Tibial artery (tissue), 4 donors: ENCODE measurements at regions not wholly inside any gene's neighbourhood (a gene's known extent, or its start where the extent isn't known, plus 50 kb on each side); places are given as distances from the start of the nearest gene placed in this dataset.

ENCODE experiments used
- DNase-seq, 2 donors: peaks; one replicate each; pipeline ENCODE4 v3.0.0-alpha.2; 2019
- H3K27ac ChIP-seq, 2 donors: fragments of 200-600 bp; sonication (generic) in 1 of 2; 1 replicate in 1 of 2; 2 replicates in 1 of 2; pipeline ENCODE4 v1.5.1; 2018 to 2019; ENCODE audit warnings: mild to moderate bottlenecking in 1 of 2
- H3K27me3 ChIP-seq, 2 donors: fragments of 200-600 bp; sonication (generic) in 1 of 2; one replicate each; pipeline versions ENCODE4 v1.5.1 to v1.6.0; 2016 to 2019
- H3K36me3 ChIP-seq, 3 donors: fragments of 200-600 bp; sonication (generic) in 2 of 3; one replicate each; pipeline ENCODE4 v1.5.1; 2016 to 2019; ENCODE audit warnings: mild to moderate bottlenecking in 2 of 3
- H3K4me1 ChIP-seq, 4 donors: fragments of 200-600 bp; sonication (generic) in 2 of 4; 1 replicate in 3 of 4; 2 replicates in 1 of 4; pipeline ENCODE4 v1.5.1; 2016 to 2019
- H3K4me3 ChIP-seq, 2 donors: fragments of 200-600 bp; sonication (generic) in 1 of 2; 1 replicate in 1 of 2; 2 replicates in 1 of 2; pipeline ENCODE4 v1.5.1; 2018 to 2019; ENCODE audit warnings: mild to moderate bottlenecking in 2 of 2
- H3K9me3 ChIP-seq, 3 donors: fragments of 200-600 bp; sonication (generic) in 1 of 3; one replicate each; pipeline ENCODE4 v1.5.1; 2016 to 2019
- intact Hi-C: fragments of 100-400 bp; cut with DNase I; formaldehyde crosslinking; loops from one replicate; pipeline ENCODE4 v1.15.0; 2023; ENCODE audit warnings: low total_unique reads
- TF ChIP-seq, protein P1 (sequence below), 2 experiments: fragments of 200-600 bp in 1 of 2; fragments of 450-650 bp in 1 of 2; IDR thresholded peaks; one replicate each; pipeline ENCODE4 v1.5.1; 2017 to 2019; ENCODE audit warnings: antibody characterized with exemption in 2 of 2, mild to moderate bottlenecking in 1 of 2, moderate library complexity in 1 of 2

DNA sequence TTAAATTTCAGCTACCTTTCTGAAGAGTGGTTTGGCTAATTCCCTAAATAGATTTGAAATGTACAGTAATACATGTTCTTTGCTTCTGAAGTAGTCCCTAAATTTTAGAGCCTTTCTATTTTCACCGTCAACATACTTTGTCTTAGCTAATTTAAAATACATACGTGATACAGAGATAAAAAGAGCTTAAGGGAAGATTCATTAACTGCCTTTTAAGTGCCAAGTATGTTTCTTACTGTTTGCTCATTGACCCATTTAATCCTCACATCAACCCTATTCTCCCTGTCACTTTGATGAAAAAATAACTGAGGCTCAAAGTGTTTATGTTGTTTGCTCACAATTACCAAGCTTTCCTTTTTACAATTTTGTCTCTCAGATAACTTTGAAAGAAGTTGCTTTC is 118.6 kb upstream of the CDH7 start:
- intact Hi-C loops: no loop called here
- TF ChIP-seq, protein P1, sequence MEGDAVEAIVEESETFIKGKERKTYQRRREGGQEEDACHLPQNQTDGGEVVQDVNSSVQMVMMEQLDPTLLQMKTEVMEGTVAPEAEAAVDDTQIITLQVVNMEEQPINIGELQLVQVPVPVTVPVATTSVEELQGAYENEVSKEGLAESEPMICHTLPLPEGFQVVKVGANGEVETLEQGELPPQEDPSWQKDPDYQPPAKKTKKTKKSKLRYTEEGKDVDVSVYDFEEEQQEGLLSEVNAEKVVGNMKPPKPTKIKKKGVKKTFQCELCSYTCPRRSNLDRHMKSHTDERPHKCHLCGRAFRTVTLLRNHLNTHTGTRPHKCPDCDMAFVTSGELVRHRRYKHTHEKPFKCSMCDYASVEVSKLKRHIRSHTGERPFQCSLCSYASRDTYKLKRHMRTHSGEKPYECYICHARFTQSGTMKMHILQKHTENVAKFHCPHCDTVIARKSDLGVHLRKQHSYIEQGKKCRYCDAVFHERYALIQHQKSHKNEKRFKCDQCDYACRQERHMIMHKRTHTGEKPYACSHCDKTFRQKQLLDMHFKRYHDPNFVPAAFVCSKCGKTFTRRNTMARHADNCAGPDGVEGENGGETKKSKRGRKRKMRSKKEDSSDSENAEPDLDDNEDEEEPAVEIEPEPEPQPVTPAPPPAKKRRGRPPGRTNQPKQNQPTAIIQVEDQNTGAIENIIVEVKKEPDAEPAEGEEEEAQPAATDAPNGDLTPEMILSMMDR (IDR thresholded peaks at IDR 0.05): no peak

DNA sequence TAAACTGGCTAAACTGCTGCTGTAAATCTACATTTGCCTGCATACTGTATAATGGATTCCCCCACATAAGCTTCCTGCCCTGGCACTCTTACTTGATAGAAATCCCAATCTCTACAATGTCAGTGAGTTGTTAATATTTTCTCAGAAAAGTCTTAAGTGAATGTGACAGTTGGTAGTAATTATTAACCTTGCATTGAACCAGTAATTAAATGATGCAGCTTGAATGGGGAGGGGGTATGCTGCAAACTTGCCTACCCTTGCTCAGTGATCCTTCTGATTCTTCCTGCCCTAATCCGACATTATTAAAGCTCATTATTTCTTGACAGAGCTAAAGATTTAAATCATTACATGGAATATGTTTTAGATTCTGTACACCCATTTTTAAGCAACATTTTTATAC is 119.0 kb upstream of the CDH7 start:
- no peaks in the 10 kb centered on the region for H3K4me1 ChIP-seq
- TF ChIP-seq, protein P1 (IDR thresholded peaks at IDR 0.05): no peak
- intact Hi-C loops: no loop called here
- no peaks in the 10 kb centered on the region for H3K27me3 ChIP-seq
- H3K36me3 ChIP-seq: no peaks in the 10 kb centered on the region
- DNase-seq: no peak
- no peaks in the 10 kb centered on the region for H3K9me3 ChIP-seq
- no peak overlapping the region for H3K27ac ChIP-seq
- H3K4me3 ChIP-seq: no peak overlapping the region

More for the DNA sequence above, 118.6 kb upstream of the CDH7 start:
- Histone ChIP-seq H3K27me3 (no peaks in the 10 kb centered on the region), H3K4me3 (no peak overlapping the region), H3K36me3 (no peaks in the 10 kb centered on the region), H3K27ac (no peak overlapping the region), H3K9me3 (no peaks in the 10 kb centered on the region), H3K4me1 (no peaks in the 10 kb centered on the region)
- no peak for DNase-seq

DNA sequence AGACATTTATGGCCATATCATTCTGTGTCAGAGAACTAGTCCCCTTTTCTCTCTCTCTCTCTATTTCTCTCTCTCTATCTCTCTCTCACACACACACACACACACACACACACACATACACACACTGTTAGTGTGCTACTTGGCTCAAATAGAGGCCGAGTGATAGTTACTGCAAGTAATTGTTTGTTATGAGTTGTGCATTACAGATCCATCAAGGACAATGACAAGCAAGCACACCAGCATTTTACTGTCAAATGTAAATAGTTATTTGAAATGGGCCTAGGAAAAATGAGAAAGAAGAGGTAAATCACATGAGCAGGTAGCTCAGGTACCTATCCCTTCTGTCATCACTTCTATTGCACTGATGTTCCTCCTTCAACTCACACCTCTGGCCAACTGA is 122.4 kb upstream of the CDH7 start:
- Histone ChIP-seq H3K27ac (no peak overlapping the region), H3K4me1 (no peaks in the 10 kb centered on the region), H3K36me3 (no peaks in the 10 kb centered on the region), H3K27me3 (no peaks in the 10 kb centered on the region), H3K4me3 (no peak overlapping the region), H3K9me3 (no peaks in the 10 kb centered on the region)
- intact Hi-C loops: no loop called here
- TF ChIP-seq, protein P1 (IDR thresholded peaks at IDR 0.05): no peak
- DNase-seq: no peak

DNA sequence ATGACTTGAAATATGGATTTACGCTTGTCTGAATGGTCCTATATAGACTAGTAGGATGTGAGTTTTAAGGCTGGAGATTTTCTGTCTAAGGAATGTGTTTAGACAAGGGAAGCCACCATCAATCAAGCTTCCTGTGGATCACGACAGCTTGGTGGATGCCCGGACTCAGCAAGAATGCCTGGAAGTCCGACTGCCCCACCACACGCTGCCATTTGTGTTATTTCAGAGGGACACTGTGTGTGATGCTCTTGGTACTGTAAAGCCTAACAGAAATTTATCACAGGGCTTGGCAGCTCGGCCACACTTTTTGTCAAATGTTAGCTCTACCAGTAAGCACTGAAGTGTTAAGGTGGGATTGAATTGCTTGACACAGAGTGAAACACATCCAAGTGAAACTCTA is 127.1 kb upstream of the CDH7 start:
- Histone ChIP-seq H3K4me3 (no peak overlapping the region), H3K9me3 (no peaks in the 10 kb centered on the region), H3K4me1 (no peaks in the 10 kb centered on the region), H3K36me3 (no peaks in the 10 kb centered on the region), H3K27ac (no peak overlapping the region), H3K27me3 (no peaks in the 10 kb centered on the region)
- TF ChIP-seq, protein P1 (IDR thresholded peaks at IDR 0.05): no peak
- intact Hi-C loops: no loop called here
- no peak for DNase-seq

DNA sequence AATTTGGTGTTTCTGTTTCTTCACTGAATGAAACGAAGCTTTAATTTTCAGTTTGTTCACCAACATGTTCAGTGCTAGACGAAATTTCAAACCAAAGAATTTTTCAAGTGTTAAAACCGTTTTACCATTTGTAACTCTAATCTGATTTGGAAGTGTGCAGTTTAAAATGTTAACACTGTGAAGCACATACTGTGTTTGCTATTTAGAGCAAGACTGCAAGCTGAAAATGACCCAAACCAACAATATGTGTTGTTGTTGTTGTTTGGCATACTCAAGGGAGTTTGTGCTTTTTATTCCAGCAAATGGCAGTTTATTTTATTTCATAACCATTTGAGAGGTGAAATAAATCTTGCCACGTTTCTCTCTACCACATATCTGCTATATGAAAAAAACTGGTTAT is 128.4 kb upstream of the CDH7 start:
- no peaks in the 10 kb centered on the region for H3K9me3 ChIP-seq
- H3K27ac ChIP-seq: no peak overlapping the region
- intact Hi-C loops: no loop called here
- H3K27me3 ChIP-seq: no peaks in the 10 kb centered on the region
- no peak overlapping the region for H3K4me3 ChIP-seq
- no peak for DNase-seq
- H3K36me3 ChIP-seq: no peaks in the 10 kb centered on the region
- TF ChIP-seq, protein P1 (IDR thresholded peaks at IDR 0.05): no peak
- no peaks in the 10 kb centered on the region for H3K4me1 ChIP-seq

DNA sequence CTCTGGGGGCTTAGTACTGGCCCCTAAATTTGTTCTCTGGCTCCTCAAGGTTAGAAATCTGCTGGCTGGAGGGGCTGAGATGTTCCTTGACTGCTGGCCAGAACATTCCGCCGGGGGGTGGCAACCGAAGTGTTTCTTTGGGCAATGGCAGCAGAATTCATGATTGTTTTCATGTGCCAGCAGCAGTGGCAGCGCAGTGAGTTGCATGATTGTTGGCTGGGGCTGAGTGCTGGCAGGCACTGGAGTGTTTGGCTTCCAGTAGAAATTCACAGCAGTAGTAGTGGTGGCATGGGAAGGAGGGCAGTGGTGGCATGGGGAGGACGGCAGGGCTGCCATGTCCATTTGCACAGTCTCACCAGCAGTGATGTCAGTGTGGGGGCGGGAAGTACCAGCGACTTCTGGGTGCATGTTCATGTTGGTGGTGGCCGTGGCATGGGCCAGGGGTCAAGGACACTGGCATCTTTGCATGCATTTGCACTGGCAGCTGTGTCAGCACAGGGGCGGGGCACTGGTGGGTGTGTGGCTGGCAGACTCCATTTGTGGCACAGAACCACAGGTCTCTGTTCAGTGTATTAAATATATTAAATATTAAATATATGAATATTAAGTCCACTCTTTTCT is 130.6 kb upstream of the CDH7 start:
- no peaks in the 10 kb centered on the region for H3K4me1 ChIP-seq
- H3K36me3 ChIP-seq: no peaks in the 10 kb centered on the region
- TF ChIP-seq, protein P1 (IDR thresholded peaks at IDR 0.05): no peak
- no peak overlapping the region for H3K27ac ChIP-seq
- no peak for DNase-seq
- no peak overlapping the region for H3K4me3 ChIP-seq
- H3K27me3 ChIP-seq: no peaks in the 10 kb centered on the region
- intact Hi-C loops: no loop called here
- no peaks in the 10 kb centered on the region for H3K9me3 ChIP-seq
